ENCODE measurements at regions not wholly inside any gene's neighbourhood (a gene's known extent, or its start where the extent isn't known, plus 50 kb on each side); places are given as distances from the start of the nearest gene placed in this dataset.

- Mint-ChIP-seq H3K9me3 (no peaks in the 10 kb centered on the region), H3K4me3 (no peak overlapping the region), H3K27me3 (ENCODE audit: low read depth in 3 of 3) (peaks cover 7 to 13% (median 10%) of the 10 kb centered on the region in 3 donors), H3K36me3 (no peaks in the 10 kb centered on the region), H3K4me1 (no peaks in the 10 kb centered on the region), H3K27ac (no peak overlapping the region)
- DNase-seq: no peak
Measured at GRCh38 chr11:112626731-112627130, 334.5 kb upstream of the NCAM1 start.

DNA sequence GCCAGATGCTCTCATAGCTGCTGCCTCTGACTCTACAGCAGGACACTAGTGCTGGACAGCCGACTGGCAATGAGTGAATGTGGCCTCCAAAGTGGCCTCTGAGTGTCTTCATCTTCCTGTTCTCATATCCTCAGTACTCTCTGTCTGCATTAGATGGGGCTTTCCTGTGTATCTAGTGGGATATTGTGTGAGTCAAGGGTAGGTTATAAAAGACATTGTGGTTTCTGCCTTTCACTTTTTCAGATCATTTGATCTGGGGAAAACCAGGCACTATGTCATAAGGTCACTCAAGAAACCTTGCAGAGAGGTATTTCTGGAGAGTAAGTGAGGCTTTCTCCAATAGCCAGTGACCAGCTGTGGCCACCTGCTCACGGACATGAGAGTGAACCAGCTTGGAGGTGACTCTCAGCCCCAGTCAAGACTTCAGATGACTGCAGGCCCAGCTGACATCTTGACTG is 333.6 kb upstream of the NCAM1 start:
- Mint-ChIP-seq H3K4me3 (no peak overlapping the region), H3K4me1 (no peaks in the 10 kb centered on the region), H3K9me3 (no peaks in the 10 kb centered on the region), H3K36me3 (no peaks in the 10 kb centered on the region), H3K27ac (no peak overlapping the region), H3K27me3 (ENCODE audit: low read depth in 3 of 3) (peaks cover 7 to 9% (median 7%) of the 10 kb centered on the region in 3 donors)
- DNase-seq: no peak

DNA sequence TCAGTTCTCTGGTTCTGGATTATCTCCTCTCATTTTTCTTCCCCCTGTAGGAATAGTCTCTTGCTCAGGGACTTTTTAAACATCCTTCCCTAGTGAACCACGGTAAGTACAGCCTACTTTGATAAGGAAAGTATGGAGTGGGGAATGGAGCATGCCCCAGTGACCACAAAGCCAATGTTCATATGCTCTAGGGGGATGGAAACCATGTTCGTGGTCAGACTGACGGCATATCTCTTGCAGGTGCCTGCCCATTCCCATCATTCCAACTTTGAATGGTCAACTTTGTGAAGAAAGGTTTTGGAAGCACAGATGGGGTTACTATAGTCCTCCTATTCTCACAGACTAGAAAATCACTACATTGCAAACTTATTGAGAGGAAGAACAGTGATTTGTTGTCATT is 332.5 kb upstream of the NCAM1 start:
- H3K27me3 Mint-ChIP-seq (ENCODE audit: low read depth in 3 of 3): peaks cover 7 to 11% (median 9%) of the 10 kb centered on the region in 3 donors
- H3K9me3 Mint-ChIP-seq: no peaks in the 10 kb centered on the region
- H3K4me1 Mint-ChIP-seq: no peaks in the 10 kb centered on the region
- H3K4me3 Mint-ChIP-seq: no peak overlapping the region
- H3K27ac Mint-ChIP-seq: no peak overlapping the region
- no peak for DNase-seq
- no peaks in the 10 kb centered on the region for H3K36me3 Mint-ChIP-seq

- H3K27me3 Mint-ChIP-seq (ENCODE audit: low read depth in 3 of 3): peaks cover 7 to 11% (median 9%) of the 10 kb centered on the region in 3 donors
- no peak for DNase-seq
- no peaks in the 10 kb centered on the region for H3K4me1 Mint-ChIP-seq
- H3K9me3 Mint-ChIP-seq: no peaks in the 10 kb centered on the region
- H3K36me3 Mint-ChIP-seq: peaks cover 0 to 3% (median 0%) of the 10 kb centered on the region in 3 donors
- no peak overlapping the region for H3K4me3 Mint-ChIP-seq
- no peak overlapping the region for H3K27ac Mint-ChIP-seq
Measured at GRCh38 chr11:112630496-112630895, 330.7 kb upstream of the NCAM1 start.

GRCh38 chr11:112631333-112631732 is 329.9 kb upstream of the NCAM1 start:
- H3K36me3 Mint-ChIP-seq: peaks cover 0 to 3% (median 0%) of the 10 kb centered on the region in 3 donors
- no peaks in the 10 kb centered on the region for H3K9me3 Mint-ChIP-seq
- peaks cover 7 to 9% (median 9%) of the 10 kb centered on the region in 3 donors for H3K27me3 Mint-ChIP-seq (ENCODE audit: low read depth in 3 of 3)
- H3K27ac Mint-ChIP-seq: no peak overlapping the region
- no peak for DNase-seq
- H3K4me1 Mint-ChIP-seq: no peaks in the 10 kb centered on the region
- H3K4me3 Mint-ChIP-seq: no peak overlapping the region

DNA sequence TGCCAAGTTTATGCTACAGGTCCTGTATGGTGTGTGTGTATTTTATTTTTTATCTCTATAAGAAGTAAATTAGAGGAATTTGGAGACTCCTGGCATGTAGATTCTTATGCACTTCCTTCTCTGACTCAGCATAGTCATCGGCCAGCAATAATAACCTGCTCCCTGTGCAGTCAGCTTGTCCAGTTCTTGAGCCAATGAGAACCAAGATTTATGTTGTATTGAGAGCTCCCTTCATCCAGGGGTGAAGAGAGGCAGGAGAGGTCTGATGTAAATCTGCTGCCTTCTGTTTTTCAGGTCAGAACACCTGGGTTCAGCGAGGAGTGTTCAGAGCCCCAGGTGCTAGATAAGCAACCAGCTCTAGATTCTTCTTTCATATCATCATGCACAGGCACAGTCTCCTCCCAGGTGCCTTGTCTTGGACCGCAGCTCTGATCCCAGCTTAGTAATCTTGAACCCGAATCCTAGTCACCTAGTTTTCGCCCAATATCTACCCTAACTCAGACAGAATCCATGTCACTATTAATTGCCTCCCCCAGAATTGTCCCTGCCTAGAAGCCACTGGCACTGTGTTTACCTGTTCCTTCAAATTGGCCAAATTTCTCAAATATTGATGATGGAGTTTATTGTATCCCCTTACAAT is 328.2 kb upstream of the NCAM1 start:
- peaks cover 0 to 3% (median 0%) of the 10 kb centered on the region in 3 donors for H3K36me3 Mint-ChIP-seq
- no peaks in the 10 kb centered on the region for H3K9me3 Mint-ChIP-seq
- H3K4me1 Mint-ChIP-seq: no peaks in the 10 kb centered on the region
- DNase-seq: no peak
- H3K27ac Mint-ChIP-seq: no peak overlapping the region
- H3K27me3 Mint-ChIP-seq (ENCODE audit: low read depth in 3 of 3): peaks cover 3 to 12% (median 9%) of the 10 kb centered on the region in 3 donors
- H3K4me3 Mint-ChIP-seq: no peak overlapping the region

- Mint-ChIP-seq H3K27me3 (ENCODE audit: low read depth in 3 of 3) (peaks cover 3 to 12% (median 8%) of the 10 kb centered on the region in 3 donors), H3K4me3 (no peak overlapping the region), H3K36me3 (peaks cover 0 to 3% (median 0%) of the 10 kb centered on the region in 3 donors), H3K27ac (no peak overlapping the region), H3K4me1 (no peaks in the 10 kb centered on the region), H3K9me3 (peaks cover 1 to 7% (median 4%) of the 10 kb centered on the region in 6 donors)
- no peak for DNase-seq
Measured at GRCh38 chr11:112634551-112634950, 326.7 kb upstream of the NCAM1 start.

DNA sequence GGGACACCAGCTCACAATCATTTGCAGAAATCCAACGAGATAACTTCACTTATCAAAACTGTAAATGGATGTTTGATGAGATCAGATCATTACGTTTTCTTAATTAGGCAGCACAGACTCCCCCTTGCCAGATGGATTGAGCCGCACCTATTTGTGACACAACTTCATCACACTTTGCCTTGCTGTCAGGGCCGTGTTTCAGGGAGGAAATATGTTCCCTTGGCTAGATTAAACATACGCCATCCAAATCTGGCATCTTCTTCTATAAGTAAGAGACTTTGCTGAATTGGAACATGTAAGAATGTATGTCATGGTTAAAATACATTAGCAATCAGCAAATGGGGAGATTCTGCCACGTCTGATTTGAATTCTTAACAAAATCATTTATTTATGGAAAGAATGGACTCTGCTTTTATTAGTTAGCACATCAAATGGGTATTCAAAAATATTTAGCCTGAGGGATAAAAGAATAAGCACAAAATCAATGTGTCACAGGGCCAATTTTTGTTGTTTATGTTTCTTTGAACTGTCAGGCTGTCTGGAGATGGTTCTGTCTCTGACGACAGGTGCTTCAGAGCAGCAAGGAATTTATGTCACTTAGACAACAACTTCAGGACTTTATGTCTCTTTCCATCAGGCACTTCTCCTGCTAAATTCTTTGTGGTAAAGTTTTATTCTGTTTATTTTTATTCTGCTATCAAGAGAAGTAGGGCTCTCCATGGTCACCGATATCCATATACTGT is 326.1 kb upstream of the NCAM1 start:
- Mint-ChIP-seq H3K9me3 (peaks cover 3 to 13% (median 9%) of the 10 kb centered on the region in 6 donors), H3K36me3 (peaks cover 0 to 4% (median 3%) of the 10 kb centered on the region in 3 donors), H3K4me3 (no peak overlapping the region), H3K27ac (no peak overlapping the region), H3K4me1 (no peaks in the 10 kb centered on the region), H3K27me3 (ENCODE audit: low read depth in 3 of 3) (peaks cover 3 to 12% (median 6%) of the 10 kb centered on the region in 3 donors)
- no peak for DNase-seq

- H3K27ac Mint-ChIP-seq: no peak overlapping the region
- H3K4me3 Mint-ChIP-seq: no peak overlapping the region
- no peaks in the 10 kb centered on the region for H3K4me1 Mint-ChIP-seq
- DNase-seq: no peak
- H3K27me3 Mint-ChIP-seq (ENCODE audit: low read depth in 3 of 3): peaks cover 5 to 17% (median 8%) of the 10 kb centered on the region in 3 donors
- H3K36me3 Mint-ChIP-seq: peaks cover 0 to 4% (median 3%) of the 10 kb centered on the region in 3 donors
- peaks cover 6 to 23% (median 18%) of the 10 kb centered on the region in 6 donors for H3K9me3 Mint-ChIP-seq
Measured at GRCh38 chr11:112637076-112637475, 324.1 kb upstream of the NCAM1 start.

DNA sequence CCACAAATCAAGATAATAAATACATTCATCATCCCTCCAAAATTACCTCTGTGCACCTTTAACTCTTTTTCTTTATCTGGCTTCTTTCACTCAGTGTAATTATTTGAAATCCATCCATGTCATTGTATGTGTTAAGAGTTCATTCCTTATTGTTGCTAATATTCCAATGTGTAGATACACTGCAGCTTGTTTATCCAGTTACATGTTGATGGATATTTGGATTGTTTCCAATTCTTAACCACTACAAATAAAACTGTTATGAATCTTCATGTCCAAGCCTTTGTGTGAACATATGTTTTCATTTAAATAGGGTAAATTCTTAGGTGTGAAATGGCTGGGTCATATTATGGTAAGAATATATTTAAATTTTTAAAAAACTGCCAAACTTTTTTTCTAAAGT is 323.3 kb upstream of the NCAM1 start:
- Mint-ChIP-seq H3K27ac (no peak overlapping the region), H3K36me3 (peaks cover 0 to 4% (median 3%) of the 10 kb centered on the region in 3 donors), H3K4me3 (no peak overlapping the region), H3K4me1 (no peaks in the 10 kb centered on the region), H3K27me3 (ENCODE audit: low read depth in 3 of 3) (peaks cover 5 to 19% (median 8%) of the 10 kb centered on the region in 3 donors), H3K9me3 (peaks cover 8 to 29% (median 19%) of the 10 kb centered on the region in 6 donors)
- DNase-seq: no peak

DNA sequence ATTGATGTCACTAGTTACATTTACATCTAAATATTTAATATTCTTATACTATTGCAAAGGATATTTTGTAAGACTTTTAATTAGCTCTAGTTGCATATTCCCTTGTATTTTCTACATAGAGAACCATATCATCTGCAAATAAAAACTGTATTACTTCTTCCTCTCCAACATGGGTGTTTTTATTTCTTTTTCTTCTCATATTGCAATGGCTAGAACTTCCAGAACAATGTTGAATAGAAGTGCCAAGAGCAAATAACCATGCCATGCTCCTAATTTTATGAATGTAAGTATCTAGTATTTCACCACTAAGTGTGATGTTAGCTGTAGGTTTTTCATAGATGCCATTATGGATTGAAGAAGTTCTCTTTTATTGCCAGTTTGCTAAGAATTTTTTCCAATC is 321.8 kb upstream of the NCAM1 start:
- Mint-ChIP-seq H3K4me1 (no peaks in the 10 kb centered on the region), H3K27me3 (ENCODE audit: low read depth in 3 of 3) (peaks cover 3 to 15% (median 6%) of the 10 kb centered on the region in 3 donors)

DNA sequence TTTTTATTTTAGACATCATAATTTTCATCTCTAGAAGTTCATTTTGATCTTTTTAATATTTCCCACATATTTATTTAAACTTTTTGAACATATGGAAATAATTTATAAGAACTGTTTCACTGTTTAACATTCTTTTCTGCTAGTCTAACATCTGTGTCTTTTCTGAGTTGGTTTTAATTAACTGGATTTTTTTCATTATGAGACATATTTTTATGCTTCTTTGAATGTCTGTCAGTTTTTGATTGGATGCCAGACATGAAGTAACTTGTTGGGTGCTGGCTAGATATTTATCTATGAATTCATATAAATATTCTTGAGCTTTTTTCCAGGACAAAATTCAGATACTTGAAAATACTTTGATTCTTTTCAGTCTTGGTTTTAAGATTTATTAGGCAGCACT is 317.8 kb upstream of the NCAM1 start:
- no peaks in the 10 kb centered on the region for H3K4me1 Mint-ChIP-seq
- no peak overlapping the region for H3K27ac Mint-ChIP-seq
- H3K9me3 Mint-ChIP-seq: peaks cover 8 to 33% (median 19%) of the 10 kb centered on the region in 6 donors
- no peak overlapping the region for H3K4me3 Mint-ChIP-seq
- peaks cover 3 to 15% (median 9%) of the 10 kb centered on the region in 3 donors for H3K27me3 Mint-ChIP-seq (ENCODE audit: low read depth in 3 of 3)
- peaks cover 0 to 4% (median 0%) of the 10 kb centered on the region in 3 donors for H3K36me3 Mint-ChIP-seq
- DNase-seq: no peak

More for the DNA sequence above, 321.8 kb upstream of the NCAM1 start:
- peaks cover 9 to 33% (median 19%) of the 10 kb centered on the region in 6 donors for H3K9me3 Mint-ChIP-seq
- no peak for DNase-seq
- H3K4me3 Mint-ChIP-seq: no peak overlapping the region
- H3K27ac Mint-ChIP-seq: no peak overlapping the region
- H3K36me3 Mint-ChIP-seq: peaks cover 0 to 4% (median 0%) of the 10 kb centered on the region in 3 donors

DNA sequence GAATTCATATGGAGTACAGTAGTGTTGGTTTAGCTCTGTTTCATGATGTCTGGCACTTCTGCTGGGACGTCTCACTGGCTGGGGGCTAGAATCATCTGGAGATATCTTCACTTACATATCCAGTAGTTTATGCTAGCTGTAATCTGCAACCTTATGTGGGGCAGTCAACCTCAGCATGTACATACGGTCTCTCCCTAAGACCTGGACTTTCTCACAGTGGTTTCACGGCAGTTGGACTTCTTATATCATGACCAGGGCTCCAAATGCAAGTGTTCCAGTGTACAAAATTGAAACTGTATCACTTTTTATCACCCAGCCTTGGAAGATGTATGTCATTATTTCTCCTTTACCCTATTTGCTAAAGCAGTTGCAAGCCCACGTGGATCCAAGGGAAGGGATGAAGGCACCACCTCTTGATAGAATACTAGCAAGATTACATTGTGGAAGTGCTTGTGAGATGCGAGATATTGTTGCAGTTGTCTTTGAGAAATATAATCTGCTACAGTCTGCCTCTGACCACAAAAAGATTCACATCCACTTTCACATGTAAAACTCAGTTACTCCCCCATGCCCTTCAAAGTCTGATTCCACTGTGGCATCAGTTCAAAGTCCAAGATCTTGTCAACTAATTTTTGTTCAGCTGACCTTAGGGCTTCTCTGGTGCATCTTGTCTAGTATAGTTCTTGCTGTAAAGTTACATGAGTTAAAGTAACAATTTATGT is 316.6 kb upstream of the NCAM1 start:
- H3K27me3 Mint-ChIP-seq (ENCODE audit: low read depth in 3 of 3): peaks cover 2 to 15% (median 9%) of the 10 kb centered on the region in 3 donors
- H3K4me3 Mint-ChIP-seq: no peak overlapping the region
- peaks cover 7 to 27% (median 16%) of the 10 kb centered on the region in 6 donors for H3K9me3 Mint-ChIP-seq
- DNase-seq: no peak
- peaks cover 0 to 1% of the 10 kb centered on the region in 2 donors for H3K4me1 Mint-ChIP-seq
- peaks cover 0 to 4% (median 0%) of the 10 kb centered on the region in 3 donors for H3K36me3 Mint-ChIP-seq
- H3K27ac Mint-ChIP-seq: no peak overlapping the region
